ENCODE measurements at regions not wholly inside any gene's neighbourhood (a gene's known extent, or its start where the extent isn't known, plus 50 kb on each side); places are given as distances from the start of the nearest gene placed in this dataset.

- DNase-seq = no peak
Observed at GRCh38 chr3:117266806-117267205, 557.2 kb downstream of the TUSC7 start.

DNA sequence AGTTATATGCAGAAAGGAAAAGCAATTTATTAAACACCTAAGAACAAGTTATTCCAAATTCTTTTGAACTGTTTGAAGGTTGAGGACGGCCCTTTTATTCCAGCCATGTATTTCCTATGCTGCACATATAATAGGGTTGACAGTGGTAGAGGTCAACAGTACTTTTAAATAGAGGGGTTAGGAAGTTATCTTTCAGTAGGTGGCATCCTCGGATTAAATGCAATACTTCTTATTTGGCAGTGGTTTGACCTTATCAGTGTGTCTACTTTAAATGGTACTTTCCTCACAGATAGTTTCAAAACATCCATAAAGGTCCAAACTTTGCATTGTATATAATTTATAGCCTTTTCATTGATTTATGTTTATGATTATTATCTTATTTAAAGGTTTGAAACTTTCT lies 558.7 kb downstream of the TUSC7 start:
- DNase-seq = no peak

DNA sequence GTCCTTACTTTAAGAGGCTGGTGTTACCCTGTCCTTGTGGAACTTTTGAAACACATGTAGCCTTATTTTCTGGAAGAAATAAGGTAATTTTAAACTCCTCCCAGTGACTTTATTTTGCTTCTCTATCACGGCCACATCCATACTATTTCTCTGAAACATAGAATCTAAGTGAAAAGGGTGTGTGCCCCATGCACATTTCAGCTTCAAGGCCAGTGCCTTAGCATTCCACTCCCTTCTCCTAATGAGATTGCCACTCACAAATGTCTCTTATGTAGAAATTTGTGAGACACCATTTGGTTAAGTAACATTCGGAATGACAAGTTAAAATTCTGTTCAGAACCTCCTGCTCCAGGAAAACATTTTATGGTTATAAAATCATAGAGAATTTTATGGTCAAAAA lies 562.7 kb downstream of the TUSC7 start:
- DNase-seq = no peak

DNA sequence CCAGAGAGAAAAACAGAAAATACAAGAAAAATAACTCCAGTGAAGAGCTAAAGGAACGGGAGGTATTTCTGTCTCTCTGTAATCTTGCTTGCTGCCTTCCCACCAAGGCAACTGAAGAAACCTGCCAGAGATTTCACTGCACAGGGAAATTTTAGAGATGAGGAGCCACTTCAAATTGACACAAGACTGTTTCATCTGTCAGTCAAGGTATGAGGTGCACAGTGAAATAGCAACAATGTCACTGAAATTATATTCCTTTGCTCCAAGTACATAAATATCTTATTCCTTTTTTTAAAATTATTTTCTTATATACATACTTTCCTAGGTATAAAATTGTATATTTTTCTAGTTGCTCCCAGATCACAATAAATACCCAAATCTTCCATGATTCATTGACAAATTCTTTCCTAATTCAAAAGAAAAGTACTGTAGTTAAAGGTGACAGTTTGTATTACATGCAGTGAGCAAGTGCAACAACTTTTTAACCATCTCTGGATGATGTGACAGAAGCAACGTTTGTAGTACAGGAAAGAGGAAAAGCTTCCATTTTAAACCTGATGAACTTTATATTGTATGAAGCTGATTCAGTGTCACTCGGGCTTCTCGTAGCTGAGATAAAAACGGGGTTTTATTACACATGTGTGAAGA lies 563.4 kb downstream of the TUSC7 start:
- no peak for DNase-seq

GRCh38 chr3:117277816-117278215 lies 568.2 kb downstream of the TUSC7 start:
- no peak for DNase-seq

GRCh38 chr3:117278424-117279190 lies 569.0 kb downstream of the TUSC7 start:
- no peak for DNase-seq

DNA sequence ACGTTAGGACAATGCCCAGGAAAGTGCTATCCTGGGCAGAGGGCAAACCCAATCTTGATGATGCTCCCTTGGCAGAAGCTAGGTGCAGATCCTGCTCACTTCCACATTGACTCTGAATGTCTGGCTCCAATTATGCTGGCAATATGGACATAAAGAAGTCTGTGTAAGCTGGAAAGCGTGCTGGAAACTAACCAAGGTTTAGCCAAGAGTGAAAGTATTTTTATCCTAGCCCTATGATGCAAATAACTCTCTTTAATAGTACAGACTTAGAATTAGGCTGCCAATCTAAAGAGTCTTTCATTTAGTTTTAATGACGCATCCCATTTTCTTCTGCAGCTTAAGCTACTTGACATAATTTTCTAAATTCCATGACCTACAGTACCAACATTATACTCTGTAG lies 571.8 kb downstream of the TUSC7 start:
- DNase-seq = no peak

- DNase-seq = no peak
Observed at GRCh38 chr3:117282566-117282965, 573.0 kb downstream of the TUSC7 start.

- no peak for DNase-seq
Observed at GRCh38 chr3:117285737-117286136, 576.2 kb downstream of the TUSC7 start.

GRCh38 chr3:117286488-117286887 lies 576.9 kb downstream of the TUSC7 start:
- no peak for DNase-seq

DNA sequence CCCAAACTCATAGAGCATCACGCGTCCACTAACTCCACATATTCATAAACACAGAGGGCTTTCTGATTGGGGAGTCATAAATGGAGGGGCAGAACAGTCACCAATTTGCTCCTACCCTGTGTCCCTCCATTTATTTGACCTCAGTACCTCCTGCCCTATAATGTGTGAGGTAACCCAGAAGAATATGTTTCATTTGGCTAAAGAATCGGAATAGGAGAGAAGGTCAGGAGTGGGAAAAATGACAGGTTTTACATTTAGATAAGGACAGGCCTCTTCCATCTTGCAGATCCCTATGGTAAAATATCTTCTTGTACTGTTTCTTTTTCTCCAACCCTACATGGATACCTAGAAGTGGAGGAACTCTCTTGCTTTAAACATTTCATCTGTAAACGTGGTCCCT lies 578.0 kb downstream of the TUSC7 start:
- no peak for DNase-seq

DNA sequence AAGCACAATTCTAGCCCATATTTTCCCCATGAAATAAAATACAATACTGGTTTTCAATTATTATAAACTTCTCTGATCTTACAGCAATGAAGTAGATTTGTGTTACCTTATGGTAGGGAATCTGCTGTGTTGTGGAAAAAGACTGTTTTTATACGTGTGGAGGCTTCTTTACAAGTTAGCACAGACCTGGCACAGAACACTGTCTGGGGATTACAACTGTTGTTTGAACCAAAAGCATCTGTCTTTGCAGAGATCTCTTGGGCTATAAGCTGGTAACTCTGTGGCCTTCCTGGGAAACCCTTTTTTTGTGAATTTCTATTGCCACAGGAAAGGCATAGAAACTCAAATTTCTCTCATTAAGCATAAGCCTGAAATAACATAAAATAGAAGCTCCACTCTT lies 581.9 kb downstream of the TUSC7 start:
- no peak for DNase-seq

GRCh38 chr3:117297065-117297464 lies 587.5 kb downstream of the TUSC7 start:
- DNase-seq = no peak

- no peak for DNase-seq
Observed at GRCh38 chr3:117297541-117297940, 588.0 kb downstream of the TUSC7 start.

- DNase-seq = no peak
Observed at GRCh38 chr3:117298273-117298672, 588.7 kb downstream of the TUSC7 start.

- DNase-seq = no peak
Observed at GRCh38 chr3:117302428-117302827, 592.8 kb downstream of the TUSC7 start.

- DNase-seq = no peak
Observed at GRCh38 chr3:117303443-117303842, 593.9 kb downstream of the TUSC7 start.

DNA sequence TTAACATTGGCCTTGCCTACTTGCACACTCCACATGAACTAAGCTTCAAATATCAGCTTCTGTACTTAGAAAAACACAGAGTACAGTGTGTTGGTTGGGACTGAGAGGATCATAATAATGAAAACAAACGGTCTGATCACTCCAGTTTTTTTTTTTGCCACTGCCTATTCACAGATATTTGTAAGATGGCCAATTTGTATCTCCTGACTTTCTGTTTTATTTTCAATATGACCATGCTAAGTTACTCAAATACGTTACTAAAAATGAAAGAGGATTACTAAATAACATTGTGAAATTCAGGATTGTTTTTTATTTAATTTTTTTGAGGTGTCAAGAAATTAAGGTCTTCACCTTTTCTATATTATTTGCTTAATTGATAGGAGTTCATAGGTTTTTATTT lies 595.1 kb downstream of the TUSC7 start:
- DNase-seq = no peak

DNA sequence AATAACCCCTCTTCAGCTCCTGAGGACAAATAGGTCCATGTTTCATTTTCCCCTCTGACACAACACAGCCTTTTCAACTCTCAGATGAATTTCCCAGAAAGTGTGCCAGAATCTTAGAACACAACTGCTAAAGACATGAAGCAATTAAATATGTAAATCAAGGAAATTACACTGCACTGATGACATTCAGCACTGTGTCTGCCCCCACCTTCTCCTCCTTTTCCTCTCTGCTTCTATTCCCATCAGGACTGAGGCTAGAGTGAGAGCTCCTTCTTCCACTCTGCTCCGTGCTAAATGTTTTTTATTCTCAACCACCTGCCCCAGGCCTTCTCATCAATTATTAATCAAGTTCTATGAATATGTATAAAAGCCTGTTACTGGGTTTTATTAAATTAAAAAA lies 596.1 kb downstream of the TUSC7 start:
- DNase-seq = no peak

DNA sequence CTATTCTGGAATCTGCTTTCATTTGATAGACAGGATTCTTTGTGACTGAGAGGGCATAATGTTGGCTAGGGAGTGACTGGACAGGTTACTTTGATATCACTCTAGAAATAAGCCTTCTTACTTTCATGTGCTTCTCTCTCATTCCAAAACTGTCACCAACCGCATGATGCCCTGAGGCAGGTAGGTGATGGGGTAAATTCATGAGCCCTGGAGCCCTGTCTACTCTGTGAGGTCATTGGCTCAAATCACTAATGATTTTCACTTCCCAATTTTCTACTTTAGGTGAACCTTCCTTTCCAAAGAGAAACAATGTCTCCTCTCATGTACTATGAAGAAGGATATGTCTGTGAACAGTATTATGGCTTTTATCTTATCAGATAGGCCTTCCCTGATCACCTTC lies 596.7 kb downstream of the TUSC7 start:
- no peak for DNase-seq

DNA sequence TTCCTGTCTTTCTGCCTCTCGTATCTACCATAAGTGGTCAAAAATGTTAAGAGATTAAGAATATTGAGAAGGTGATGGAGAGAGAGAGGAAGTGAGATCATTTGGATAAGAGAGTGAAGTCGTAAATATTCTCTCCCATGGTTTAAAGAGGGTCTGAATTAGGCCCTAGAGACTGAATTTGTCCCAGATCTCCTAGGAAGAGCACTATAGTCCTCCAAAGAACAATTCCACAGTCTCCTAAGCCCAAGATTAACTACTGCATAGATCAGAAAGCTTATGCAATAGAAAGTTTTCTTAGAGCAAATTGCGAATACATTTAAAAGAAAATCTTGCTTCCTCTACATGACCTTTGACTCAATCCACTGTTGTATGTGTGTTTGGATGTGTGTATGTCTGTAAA lies 598.8 kb downstream of the TUSC7 start:
- no peak for DNase-seq

GRCh38 chr3:117308756-117309155 lies 599.2 kb downstream of the TUSC7 start:
- no peak for DNase-seq

DNA sequence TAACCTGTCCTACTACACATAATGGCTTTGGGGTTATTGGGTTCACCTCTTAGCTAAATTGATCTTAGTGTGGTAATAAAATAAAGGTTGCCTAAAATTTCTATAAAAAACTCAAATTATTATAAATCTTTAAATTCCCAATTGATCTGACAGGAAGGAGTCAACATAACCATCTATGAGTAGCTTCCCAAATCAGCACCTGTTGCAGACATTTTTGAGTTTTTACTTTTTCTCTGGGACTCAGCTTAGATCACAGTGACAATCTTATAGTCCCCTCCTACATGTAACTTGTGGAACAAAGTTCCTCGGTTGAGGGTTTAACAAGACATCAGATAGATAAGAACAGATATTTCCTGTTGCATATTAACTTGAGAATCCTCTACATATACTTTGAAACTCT lies 601.0 kb downstream of the TUSC7 start:
- no peak for DNase-seq

DNA sequence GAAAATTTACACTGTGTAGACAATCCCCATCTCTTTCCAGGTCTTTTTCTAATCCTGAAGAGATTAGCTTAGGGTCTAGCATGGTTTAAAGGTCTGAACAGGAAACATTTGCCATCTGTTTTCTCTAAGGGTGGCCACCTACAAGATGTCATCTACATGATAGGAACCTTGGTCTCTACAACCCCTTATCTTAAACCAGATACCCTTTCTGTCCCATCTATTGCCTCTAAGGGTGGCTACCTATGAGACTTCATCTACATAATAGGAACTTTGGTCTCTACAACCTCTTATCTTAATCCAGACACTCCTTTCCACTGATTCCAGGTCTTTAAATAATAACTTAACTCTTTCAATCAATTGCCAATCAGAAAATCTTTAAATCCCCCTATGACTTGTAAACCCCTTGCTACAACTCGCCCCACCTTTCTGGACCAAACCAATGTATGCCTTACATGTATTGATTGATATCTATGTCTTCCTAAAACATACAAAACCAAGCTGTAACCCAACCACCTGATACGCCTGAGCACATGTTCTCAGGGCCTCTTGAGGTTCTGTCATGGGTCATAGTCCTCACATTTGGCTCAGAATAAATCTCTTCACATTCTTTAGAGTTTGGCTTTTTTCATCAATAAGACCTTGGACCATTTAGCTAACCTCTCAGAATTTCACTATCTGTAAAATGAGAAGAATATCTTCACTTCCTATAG lies 605.0 kb downstream of the TUSC7 start:
- no peak for DNase-seq

Measured in 8988T (cell line).